HCT116 (cell line): ENCODE measurements at regions not wholly inside any gene's neighbourhood (a gene's known extent, or its start where the extent isn't known, plus 50 kb on each side); places are given as distances from the start of the nearest gene placed in this dataset.

Experiments used
- ATAC-seq: fragments of 200-7000 bp; cut with Tn5 transposase; 2 replicates; pipeline ENCODE4 v1.9.1; 2020; ENCODE audit warnings: mild to moderate bottlenecking, moderate library complexity
- BruUV-seq: library from RNA; stranded (reverse); fragments of 400-500 nt; replicated peaks from 2 replicates; lab custom pipeline; 2021; lab: Mats Ljungman, UMichigan
- CTCF ChIA-PET: fragments of 300-600 bp; sonication (Branson Sonifier 250); formaldehyde crosslinking; loops from one replicate; lab custom pipeline; 2021; ENCODE audit warnings: antibody characterized with exemption; lab: Charles Lee
- POLR2A ChIA-PET: fragments of 300-600, 350-600 bp; sonication (Branson Sonifier 250); formaldehyde crosslinking; loops from one replicate; lab custom pipeline; 2021; ENCODE audit warnings: antibody characterized with exemption; lab: Charles Lee
- RAD21 ChIA-PET, 2 experiments: fragments of 300-600 bp; sonication (Branson Sonifier 250); formaldehyde crosslinking; loops; one replicate each; lab custom pipeline; 2023; ENCODE audit warnings: low total read pairs in 2 of 2; ENCODE audit not compliant: uncharacterized antibody in 2 of 2, unreplicated experiment in 2 of 2, low non-redundant PET in 1 of 2; lab: Charles Lee
- DNase-seq: peaks from one replicate; pipeline ENCODE4 v3.0.0-alpha.2; 2010; ENCODE audit warnings: low read depth, low spot score
- H2AFZ ChIP-seq: fragments of 200-600 bp; shearing (Covaris generic), sonication (generic); 2 replicates; pipeline ENCODE4 v1.6.1; 2017; ENCODE audit warnings: low read depth, mixed run types, mixed read lengths, antibody characterized with exemption, low read length; ENCODE audit not compliant: poor library complexity, severe bottlenecking
- H3K27ac ChIP-seq: 2 replicates; pipeline ENCODE4 v1.5.1; 2012; ENCODE audit warnings: low read depth, low read length
- H3K27me3 ChIP-seq: fragments of 200-600 bp; sonication (generic); 2 replicates; pipeline ENCODE4 v1.6.1; 2016; ENCODE audit warnings: mixed run types, low read length, mixed read lengths; ENCODE audit not compliant: insufficient read depth
- H3K36me3 ChIP-seq, 2 experiments: fragments of 200-500 bp in 1 of 2; fragments of 200-600 bp in 1 of 2; sonication (Bioruptor generic) in 1 of 2; sonication (generic) in 1 of 2; 2 replicates each; pipeline versions ENCODE4 v1.5.1 to v1.6.1; 2014 to 2016; ENCODE audit warnings: low read length in 2 of 2, inconsistent platforms in 1 of 2, mixed read lengths in 1 of 2, mixed run types in 1 of 2; ENCODE audit not compliant: insufficient read depth in 2 of 2, control insufficient read depth in 1 of 2
- H3K4me1 ChIP-seq, 2 experiments: fragments of 200-600 bp in 1 of 2; sonication (generic) in 1 of 2; 2 replicates each; pipeline versions ENCODE4 v1.5.1 to v1.6.1; 2012 to 2017; ENCODE audit warnings: low read length in 2 of 2, inconsistent platforms in 1 of 2, mild to moderate bottlenecking in 1 of 2, mixed read lengths in 1 of 2, mixed run types in 1 of 2, moderate library complexity in 1 of 2; ENCODE audit not compliant: insufficient read depth in 2 of 2, control insufficient read depth in 1 of 2
- H3K4me2 ChIP-seq: fragments of 200-600 bp; sonication (generic); 2 replicates; pipeline ENCODE4 v1.6.1; 2017; ENCODE audit warnings: mixed run types, low read length, mixed read lengths
- H3K4me3 ChIP-seq, 2 experiments: fragments of 200-600 bp in 1 of 2; sonication (generic) in 1 of 2; replicated peaks in 1 of 2; 2 replicates each; pipeline ENCODE4 v1.5.1; 2011 to 2016; ENCODE audit warnings: low read length in 2 of 2, control low read depth in 1 of 2, low read depth in 1 of 2, mild to moderate bottlenecking in 1 of 2, mixed read lengths in 1 of 2, mixed run types in 1 of 2
- H3K79me2 ChIP-seq: fragments of 200-600 bp; sonication (generic); 2 replicates; pipeline ENCODE4 v1.6.1; 2017; ENCODE audit warnings: mild to moderate bottlenecking, mixed run types, low read length, moderate library complexity, mixed read lengths; ENCODE audit not compliant: insufficient read depth
- H3K9ac ChIP-seq: fragments of 200-600 bp; sonication (generic); 2 replicates; pipeline ENCODE4 v1.6.1; 2016; ENCODE audit warnings: low read length, mixed read lengths
- H3K9me2 ChIP-seq: fragments of 200-600 bp; sonication (generic), shearing (Covaris generic); 2 replicates; pipeline ENCODE4 v1.6.1; 2017; ENCODE audit warnings: mixed run types, mild to moderate bottlenecking, moderate library complexity; ENCODE audit not compliant: insufficient read depth
- H3K9me3 ChIP-seq, 2 experiments: fragments of 200-500 bp in 1 of 2; fragments of 200-600 bp in 1 of 2; sonication (Bioruptor generic) in 1 of 2; sonication (generic) in 1 of 2; 2 replicates each; pipeline ENCODE4 v1.6.1; 2014 to 2017; ENCODE audit warnings: low read length in 2 of 2, mixed read lengths in 2 of 2, inconsistent platforms in 1 of 2, low read depth in 1 of 2, mild to moderate bottlenecking in 1 of 2, mixed run types in 1 of 2, moderate library complexity in 1 of 2; ENCODE audit not compliant: control insufficient read depth in 1 of 2, insufficient read depth in 1 of 2
- H4K20me1 ChIP-seq: fragments of 200-600 bp; sonication (generic), shearing (Covaris generic); 2 replicates; pipeline ENCODE4 v1.6.1; 2017; ENCODE audit warnings: mixed run types, mild to moderate bottlenecking, moderate library complexity; ENCODE audit not compliant: insufficient read depth
- ATF3 ChIP-seq: IDR thresholded peaks from 2 replicates; pipeline ENCODE4 v1.6.1; 2012
- EGR1 ChIP-seq: IDR thresholded peaks from 2 replicates; pipeline ENCODE4 v1.6.1; 2012; ENCODE audit warnings: low read depth
- ELF1 ChIP-seq: IDR thresholded peaks from 2 replicates; pipeline ENCODE4 v1.6.1; 2012; ENCODE audit warnings: low read depth, borderline replicate concordance
- EZH2phosphoT487 ChIP-seq: fragments of 200-600 bp; IDR thresholded peaks from 2 replicates; pipeline ENCODE4 v1.6.1; 2018; ENCODE audit warnings: antibody characterized with exemption, borderline replicate concordance
- JUND ChIP-seq: IDR thresholded peaks from 2 replicates; pipeline ENCODE4 v1.6.1; 2012
- RAD21 ChIP-seq: IDR thresholded peaks from 2 replicates; pipeline ENCODE4 v1.6.1; 2012; ENCODE audit warnings: low read depth, mild to moderate bottlenecking
- REST ChIP-seq: IDR thresholded peaks from 2 replicates; pipeline ENCODE4 v1.6.1; 2012; ENCODE audit warnings: low read depth
- SIN3A ChIP-seq: IDR thresholded peaks from 2 replicates; pipeline ENCODE4 v1.6.1; 2012; ENCODE audit warnings: low read depth
- TCF7L2 ChIP-seq: IDR thresholded peaks from 2 replicates; pipeline ENCODE4 v1.7.0; 2011; ENCODE audit warnings: borderline replicate concordance, inconsistent platforms; ENCODE audit not compliant: insufficient read depth, insufficient read length; ENCODE audit errors: extremely low read depth
- YY1 ChIP-seq: IDR thresholded peaks from 2 replicates; pipeline ENCODE4 v1.6.1; 2011; ENCODE audit warnings: low read length, low read depth, moderate library complexity, mild to moderate bottlenecking; ENCODE audit not compliant: insufficient replicate concordance; ENCODE audit errors: extremely low read depth
- ZFX ChIP-seq: fragments of 450-650 bp; IDR thresholded peaks from 2 replicates; pipeline ENCODE4 v1.6.1; 2017
- ZNF274 ChIP-seq: fragments of 200-500 bp; sonication (Bioruptor generic); IDR thresholded peaks from 2 replicates; pipeline ENCODE4 v1.6.1; 2014; ENCODE audit warnings: mild to moderate bottlenecking, low read depth, low read length, inconsistent platforms
- intact Hi-C: fragments of 100-400 bp; cut with micrococcal nuclease; formaldehyde crosslinking; loops from 2 replicates; pipeline ENCODE4 v1.10.0; 2022

GRCh38 chr15:96801576-96802150, 471.2 kb downstream of the NR2F2 start:
- no TSS peak for BruUV-seq
- intact Hi-C loops = no loop called here
- ChIA-PET CTCF (no interaction called here), POLR2A (no interaction called here), RAD21 (no interaction called here)
- no peak overlapping the region for H3K9ac ChIP-seq
- TF ChIP-seq SIN3A (no peak), EZH2phosphoT487 (no peak), ZNF274 (no peak), EGR1 (no peak), TCF7L2 (no peak), JUND (no peak), YY1 (no peak), ELF1 (no peak), ZFX (no peak), REST (no peak), ATF3 (no peak), RAD21 (no peak)
- H3K79me2 ChIP-seq = no peaks in the 10 kb centered on the region
- H3K9me2 ChIP-seq = no peaks in the 10 kb centered on the region
- H3K27ac ChIP-seq = no peak overlapping the region
- no peaks in the 10 kb centered on the region for H4K20me1 ChIP-seq
- H3K27me3 ChIP-seq = peaks cover 5% of the 10 kb centered on the region; the same call in 1 of the 2 replicates
- ATAC-seq (no peak), DNase-seq (no peak)
- no peak overlapping the region for H3K4me3 ChIP-seq
- no peak overlapping the region for H2AFZ ChIP-seq
- H3K9me3 ChIP-seq = no peaks in the 10 kb centered on the region
- H3K4me2 ChIP-seq = no peak overlapping the region
- no peaks in the 10 kb centered on the region for H3K4me1 ChIP-seq
- no peaks in the 10 kb centered on the region for H3K36me3 ChIP-seq
